ENCODE measurements at regions not wholly inside any gene's neighbourhood (a gene's known extent, or its start where the extent isn't known, plus 50 kb on each side); places are given as distances from the start of the nearest gene placed in this dataset.
"Not testable (repeated sequence)": the region's sequence is repeated elsewhere in the genome, so short reads cannot be mapped to it uniquely, and the experiment has no call there.

GRCh38 chr12:72214163-72214562, 58.0 kb upstream of the TRHDE start:
- H3K4me3 ChIP-seq (ENCODE audit: control insufficient read depth, low read depth, low read length): no peak overlapping the region
- no peak for DNase-seq (ENCODE audit: low read depth)
- no peak for TF ChIP-seq CTCF (conservative IDR thresholded peaks at IDR 0.05; ENCODE audit: control insufficient read depth, insufficient read depth, low read depth, low read length)

GRCh38 chr12:72215287-72215686, 56.9 kb upstream of the TRHDE start:
- H3K4me3 ChIP-seq (ENCODE audit: control insufficient read depth, low read depth, low read length); DNase-seq (ENCODE audit: low read depth): not testable (repeated sequence)

GRCh38 chr12:72219937-72220336, 52.2 kb upstream of the TRHDE start:
- DNase-seq (ENCODE audit: low read depth): no peak
- no peak overlapping the region for H3K4me3 ChIP-seq (ENCODE audit: control insufficient read depth, low read depth, low read length)
- no peak for TF ChIP-seq CTCF (conservative IDR thresholded peaks at IDR 0.05; ENCODE audit: control insufficient read depth, insufficient read depth, low read depth, low read length)
